H1 (cell line): ENCODE measurements at regions not wholly inside any gene's neighbourhood (a gene's known extent, or its start where the extent isn't known, plus 50 kb on each side); places are given as distances from the start of the nearest gene placed in this dataset.

ENCODE experiments used
- CTCF ChIA-PET: fragments of 300-600 bp; sonication (Branson Sonifier 250); formaldehyde crosslinking; loops from one replicate; lab custom pipeline; 2021; ENCODE audit not compliant: partially characterized antibody; lab: Charles Lee
- POLR2A ChIA-PET: fragments of 300-600 bp; sonication (Branson Sonifier 250); formaldehyde crosslinking; loops from one replicate; lab custom pipeline; 2021; ENCODE audit warnings: inconsistent platforms; ENCODE audit not compliant: partially characterized antibody; lab: Charles Lee
- DNase-seq, 2 experiments: peaks; one replicate each; pipeline versions ENCODE4 v3.0.0 to v3.0.0-alpha.2; 2010 to 2022; ENCODE audit warnings: low spot score in 2 of 2, low read depth in 1 of 2, mixed read lengths in 1 of 2
- FAIRE-seq: peaks from 2 replicates; lab custom pipeline; 2011; peaks lifted over from hg19 to GRCh38; lab: Jason Lieb, UNC
- H2AFZ ChIP-seq: 2 replicates; pipeline ENCODE4 v1.8.1; 2012; ENCODE audit warnings: low read length, inconsistent platforms
- H2AK5ac ChIP-seq: 2 replicates; pipeline ENCODE4 v1.6.1; 2013; ENCODE audit warnings: low read depth, low read length
- H2BK120ac ChIP-seq: replicated peaks from 2 replicates; pipeline ENCODE3; 2013; ENCODE audit warnings: low read depth, low read length, inconsistent platforms
- H2BK12ac ChIP-seq: 2 replicates; pipeline ENCODE4 v1.6.1; 2013; ENCODE audit warnings: low read depth, low read length
- H2BK15ac ChIP-seq: 2 replicates; pipeline ENCODE4 v1.6.1; 2013; ENCODE audit warnings: low read length
- H2BK20ac ChIP-seq: 2 replicates; pipeline ENCODE4 v1.6.1; 2013; ENCODE audit warnings: low read length
- H2BK5ac ChIP-seq: 2 replicates; pipeline ENCODE4 v1.6.1; 2013; ENCODE audit warnings: low read depth, low read length
- H3K14ac ChIP-seq: 2 replicates; pipeline ENCODE4 v1.6.1; 2013; ENCODE audit warnings: inconsistent platforms; ENCODE audit not compliant: insufficient read length
- H3K18ac ChIP-seq: 2 replicates; pipeline ENCODE4 v1.6.1; 2013; ENCODE audit warnings: low read length; ENCODE audit errors: extremely low read depth
- H3K23ac ChIP-seq: 2 replicates; pipeline ENCODE4 v1.6.1; 2013; ENCODE audit warnings: inconsistent platforms; ENCODE audit not compliant: insufficient read length
- H3K23me2 ChIP-seq: 2 replicates; pipeline ENCODE4 v1.6.1; 2013; ENCODE audit warnings: low read depth, low read length
- H3K27ac ChIP-seq: 2 replicates; pipeline ENCODE4 v1.6.1; 2011; ENCODE audit warnings: low read depth, low read length, inconsistent platforms
- H3K27me3 ChIP-seq, 4 experiments: replicated peaks in 1 of 4; 1 replicate in 1 of 4; 2 replicates in 3 of 4; pipeline versions ENCODE4 v1.6.1 to v1.8.1; 2011 to 2013; ENCODE audit warnings: low read length in 3 of 4, mild to moderate bottlenecking in 3 of 4, inconsistent platforms in 2 of 4, mixed read lengths in 2 of 4, moderate library complexity in 1 of 4; ENCODE audit not compliant: control insufficient read depth in 3 of 4, insufficient read depth in 3 of 4; ENCODE audit errors: extremely low read depth in 1 of 4
- H3K36me3 ChIP-seq, 4 experiments: 2 replicates each; pipeline versions ENCODE4 v1.6.1 to v1.8.1; 2011 to 2013; ENCODE audit warnings: mild to moderate bottlenecking in 4 of 4, low read length in 3 of 4, moderate library complexity in 2 of 4, control low read depth in 1 of 4, inconsistent platforms in 1 of 4; ENCODE audit not compliant: insufficient read depth in 4 of 4, control insufficient read depth in 2 of 4
- H3K4ac ChIP-seq: replicated peaks from 2 replicates; pipeline ENCODE3; 2013; ENCODE audit warnings: low read length, low read depth, mixed read lengths, inconsistent platforms; ENCODE audit not compliant: insufficient read length
- H3K4me1 ChIP-seq, 4 experiments: replicated peaks in 1 of 4; 1 replicate in 1 of 4; 2 replicates in 3 of 4; pipeline versions ENCODE4 v1.6.1 to v1.8.1; 2011 to 2013; ENCODE audit warnings: low read length in 3 of 4, inconsistent platforms in 2 of 4, mixed read lengths in 1 of 4; ENCODE audit not compliant: insufficient read depth in 4 of 4, control insufficient read depth in 3 of 4
- H3K4me2 ChIP-seq, 2 experiments: 2 replicates each; pipeline versions ENCODE4 v1.6.1 to v1.8.1; 2011 to 2013; ENCODE audit warnings: low read depth in 2 of 2, low read length in 2 of 2, control low read depth in 1 of 2, inconsistent platforms in 1 of 2, mild to moderate bottlenecking in 1 of 2; ENCODE audit not compliant: insufficient read depth in 1 of 2
- H3K4me3 ChIP-seq, 4 experiments: fragments of 200-600, 300-600 bp in 1 of 4; sonication (generic), shearing (Covaris generic), sonication (Bioruptor Twin) in 1 of 4; 2 replicates each; pipeline versions ENCODE4 v1.5.1 to v1.8.1; 2011 to 2016; ENCODE audit warnings: low read length in 4 of 4, low read depth in 3 of 4, control low read depth in 2 of 4, inconsistent platforms in 2 of 4, mild to moderate bottlenecking in 2 of 4, mixed read lengths in 1 of 4, moderate library complexity in 1 of 4; ENCODE audit not compliant: insufficient read depth in 2 of 4; ENCODE audit errors: extremely low read depth in 1 of 4
- H3K56ac ChIP-seq: replicated peaks from 2 replicates; pipeline ENCODE3; 2013; ENCODE audit warnings: low read depth, mild to moderate bottlenecking, mixed read lengths, low read length, inconsistent platforms; ENCODE audit not compliant: insufficient read length
- H3K79me1 ChIP-seq: 2 replicates; pipeline ENCODE4 v1.6.1; 2013; ENCODE audit warnings: low read depth, low read length, control low read depth
- H3K79me2 ChIP-seq, 2 experiments: 2 replicates each; pipeline versions ENCODE4 v1.6.1 to v1.8.1; 2012 to 2013; ENCODE audit warnings: low read length in 2 of 2, mild to moderate bottlenecking in 2 of 2, inconsistent platforms in 1 of 2; ENCODE audit not compliant: insufficient read depth in 2 of 2, control insufficient read depth in 1 of 2
- H3K9ac ChIP-seq, 4 experiments: replicated peaks in 1 of 4; 1 replicate in 1 of 4; 2 replicates in 3 of 4; pipeline versions ENCODE4 v1.6.1 to v1.8.1; 2011 to 2013; ENCODE audit warnings: low read depth in 3 of 4, low read length in 3 of 4, control low read depth in 2 of 4, mild to moderate bottlenecking in 2 of 4, moderate library complexity in 2 of 4, inconsistent platforms in 1 of 4; ENCODE audit errors: extremely low read depth in 1 of 4
- H3K9me3 ChIP-seq, 2 experiments: 2 replicates each; pipeline versions ENCODE4 v1.6.1 to v1.8.1; 2012 to 2013; ENCODE audit warnings: mild to moderate bottlenecking in 2 of 2, moderate library complexity in 2 of 2, control low read depth in 1 of 2, inconsistent platforms in 1 of 2, low read depth in 1 of 2, low read length in 1 of 2, mixed read lengths in 1 of 2; ENCODE audit not compliant: insufficient read depth in 2 of 2
- H4K20me1 ChIP-seq, 2 experiments: replicated peaks in 1 of 2; 2 replicates each; pipeline versions ENCODE3 to v1.8.1; 2011 to 2013; ENCODE audit warnings: inconsistent platforms in 2 of 2, low read length in 2 of 2, mild to moderate bottlenecking in 1 of 2; ENCODE audit not compliant: insufficient read depth in 2 of 2, control insufficient read depth in 1 of 2
- H4K5ac ChIP-seq: 2 replicates; pipeline ENCODE4 v1.6.1; 2013; ENCODE audit warnings: low read length, low read depth, mixed read lengths, inconsistent platforms; ENCODE audit not compliant: insufficient read length
- H4K8ac ChIP-seq: 2 replicates; pipeline ENCODE4 v1.8.0; 2013; ENCODE audit warnings: mild to moderate bottlenecking, moderate library complexity, low read length, inconsistent platforms; ENCODE audit not compliant: insufficient read depth; ENCODE audit errors: extremely low read depth
- H4K91ac ChIP-seq: replicated peaks from 2 replicates; pipeline ENCODE3; 2013; ENCODE audit warnings: low read length, mixed read lengths, inconsistent platforms; ENCODE audit not compliant: insufficient read length
- CBX8 ChIP-seq: fragments of 300-800, 300-1000 bp; sonication (generic); IDR thresholded peaks from 2 replicates; pipeline ENCODE4 v1.7.1; 2016; ENCODE audit warnings: low read depth, low read length, borderline replicate concordance
- CHD1 ChIP-seq: IDR thresholded peaks from 2 replicates; pipeline ENCODE4 v1.6.1; 2012; ENCODE audit warnings: low read depth, low read length, improper control_type of control experiment
- KDM4A ChIP-seq: IDR thresholded peaks from one replicate; pipeline ENCODE4 v1.7.1; 2012; ENCODE audit warnings: low read depth, mild to moderate bottlenecking, moderate library complexity, low read length, inconsistent platforms; ENCODE audit not compliant: severe bottlenecking
- POU5F1 ChIP-seq: IDR thresholded peaks from 2 replicates; pipeline ENCODE4 v1.6.1; 2011; ENCODE audit warnings: low read depth, mild to moderate bottlenecking, low read length, moderate library complexity
- RAD21 ChIP-seq, 2 experiments: IDR thresholded peaks in 1 of 2; conservative IDR thresholded peaks in 1 of 2; 2 replicates each; pipeline ENCODE4 v1.6.1; 2011; ENCODE audit warnings: low read depth in 2 of 2, low read length in 2 of 2, improper control_type of control experiment in 1 of 2, inconsistent platforms in 1 of 2, mild to moderate bottlenecking in 1 of 2, moderate library complexity in 1 of 2
- RBBP5 ChIP-seq: IDR thresholded peaks from 2 replicates; pipeline ENCODE4 v1.7.1; 2012; ENCODE audit warnings: low read depth, mild to moderate bottlenecking, inconsistent platforms, low read length, moderate library complexity, borderline replicate concordance
- RNF2 ChIP-seq: fragments of 200-900, 300-1000 bp; sonication (generic); IDR thresholded peaks from 2 replicates; pipeline ENCODE4 v1.7.1; 2016; ENCODE audit warnings: borderline replicate concordance, low read depth, mild to moderate bottlenecking, antibody characterized with exemption, low read length; ENCODE audit not compliant: poor library complexity, severe bottlenecking; ENCODE audit errors: missing control alignments
- SIRT6 ChIP-seq: IDR thresholded peaks from one replicate; pipeline ENCODE4 v1.7.1; 2012; ENCODE audit warnings: low read length, inconsistent platforms
- SIX5 ChIP-seq: IDR thresholded peaks from 2 replicates; pipeline ENCODE4 v1.6.1; 2011; ENCODE audit warnings: mild to moderate bottlenecking, low read depth, low read length
- SP1 ChIP-seq: IDR thresholded peaks from 2 replicates; pipeline ENCODE4 v1.6.1; 2011; ENCODE audit warnings: low read depth, low read length
- TAF1 ChIP-seq: IDR thresholded peaks from 2 replicates; pipeline ENCODE4 v1.6.1; 2011; ENCODE audit warnings: mild to moderate bottlenecking, low read depth, low read length
- TAF7 ChIP-seq: optimal IDR thresholded peaks from 2 replicates; pipeline ENCODE3; 2011; ENCODE audit warnings: low read depth, mild to moderate bottlenecking, inconsistent platforms, low read length, moderate library complexity, borderline replicate concordance
- TBP ChIP-seq: IDR thresholded peaks from 2 replicates; pipeline ENCODE4 v1.6.1; 2011; ENCODE audit warnings: low read depth, low read length, improper control_type of control experiment
- ZNF274 ChIP-seq: IDR thresholded peaks from 2 replicates; pipeline ENCODE4 v1.7.0; 2012; ENCODE audit warnings: low read length, borderline replicate concordance; ENCODE audit errors: extremely low read depth
- WGBS, 2 experiments: shearing (Covaris generic) in 1 of 2; methylation state at CpG; one replicate each; pipeline versions ENCODE4 v1.1.6 to v1.1.7; 2013 to 2015; ENCODE audit warnings: low lambda C conversion rate in 2 of 2, mixed read lengths in 2 of 2, inconsistent platforms in 1 of 2, low coverage in 1 of 2, missing lambda C conversion rate in 1 of 2; ENCODE audit not compliant: insufficient replicate concordance in 2 of 2, insufficient coverage in 1 of 2, insufficient read length in 1 of 2; ENCODE audit errors: extremely low coverage in 1 of 2, missing lambda C conversion rate in 1 of 2; 5-methylcytosine and 5-hydroxymethylcytosine counted together

DNA sequence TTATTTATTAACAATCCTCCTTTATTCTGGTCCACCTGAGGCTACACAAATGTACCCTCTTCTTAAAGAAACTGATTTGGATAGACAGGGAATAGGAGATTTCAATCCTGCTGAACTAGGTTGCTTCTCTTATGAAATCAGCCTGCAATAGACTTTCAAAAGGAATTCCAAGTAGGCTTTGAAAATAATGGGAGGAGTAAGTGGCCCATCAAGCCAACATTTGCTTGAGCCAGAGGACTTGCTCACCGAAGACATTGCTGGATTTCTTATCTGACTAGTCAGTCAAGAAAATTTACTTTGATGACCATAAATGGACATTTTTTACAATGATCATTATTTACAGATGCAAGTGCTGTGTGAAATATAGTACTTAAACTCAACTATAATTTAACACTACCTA is 82.8 kb upstream of the RASSF8 start:
- H3K4me2 ChIP-seq: no peak overlapping the region
- H4K8ac ChIP-seq: no peak overlapping the region
- no peak overlapping the region for H3K4me3 ChIP-seq
- FAIRE-seq: no peak
- H3K4ac ChIP-seq: no peak overlapping the region
- H3K23ac ChIP-seq: no peak overlapping the region
- no peaks in the 10 kb centered on the region for H3K9me3 ChIP-seq
- no peaks in the 10 kb centered on the region for H3K36me3 ChIP-seq
- 93% methylated on average over 1 of the region's 1 CpG; no CpG with 5 or more reads in 1 of the 2 experiments for WGBS, 2 experiments
- no peak overlapping the region for H2BK20ac ChIP-seq
- H4K20me1 ChIP-seq: no peaks in the 10 kb centered on the region
- POLR2A ChIA-PET: no interaction called here
- H2BK5ac ChIP-seq: no peak overlapping the region
- H2BK12ac ChIP-seq: no peak overlapping the region
- no peak overlapping the region for H3K27ac ChIP-seq
- DNase-seq: no peak
- H3K4me1 ChIP-seq: no peaks in the 10 kb centered on the region
- no peak overlapping the region for H3K14ac ChIP-seq
- H3K23me2 ChIP-seq: no peaks in the 10 kb centered on the region
- no peak overlapping the region for H2AK5ac ChIP-seq
- CTCF ChIA-PET: no interaction called here
- no peak overlapping the region for H3K56ac ChIP-seq
- H2BK120ac ChIP-seq: no peak overlapping the region
- H3K9ac ChIP-seq: no peak overlapping the region
- no peak overlapping the region for H4K5ac ChIP-seq
- no peak overlapping the region for H4K91ac ChIP-seq
- no peaks in the 10 kb centered on the region for H3K27me3 ChIP-seq
- no peak overlapping the region for H2BK15ac ChIP-seq
- no peak overlapping the region for H3K18ac ChIP-seq
- H3K79me2 ChIP-seq: no peaks in the 10 kb centered on the region
- H3K79me1 ChIP-seq: no peaks in the 10 kb centered on the region
- 0 out of 2 replicates have a peak overlapping the region, but pooled peaks have one; percentile 33 for H2AFZ ChIP-seq
- no peak for TF ChIP-seq RBBP5
- TF ChIP-seq CHD1: no peak
- TF ChIP-seq RNF2: no peak
- no peak for TF ChIP-seq SP1
- no peak for TF ChIP-seq RAD21 (IDR thresholded peaks at IDR 0.05 in 1 of 2, conservative IDR thresholded peaks at IDR 0.05 in 1 of 2; ENCODE audit: low read depth in 2 of 2, low read length in 2 of 2)
- no peak for TF ChIP-seq SIRT6
- no peak for TF ChIP-seq TBP
- no peak for TF ChIP-seq SIX5
- TF ChIP-seq POU5F1: no peak
- no peak for TF ChIP-seq CBX8
- TF ChIP-seq KDM4A: no peak
- no peak for TF ChIP-seq TAF7
- TF ChIP-seq TAF1: no peak
- TF ChIP-seq ZNF274: no peak
